ENCODE measurements at regions not wholly inside any gene's neighbourhood (a gene's known extent, or its start where the extent isn't known, plus 50 kb on each side); places are given as distances from the start of the nearest gene placed in this dataset.

- TF ChIP-seq CTCF (IDR thresholded peaks at IDR 0.05; ENCODE audit: borderline replicate concordance, insufficient read depth, low read depth, low read length), result no peak
- no peak overlapping the region for H3K4me3 ChIP-seq (ENCODE audit: low read depth, low read length)
These were observed 66.4 kb upstream of the RUNX3 start for GRCh38 chr1:24996456-24996855.

GRCh38 chr1:24995661-24996060 lies 65.6 kb upstream of the RUNX3 start:
- no peak for TF ChIP-seq CTCF (IDR thresholded peaks at IDR 0.05; ENCODE audit: borderline replicate concordance, insufficient read depth, low read depth, low read length)
- no peak overlapping the region for H3K4me3 ChIP-seq (ENCODE audit: low read depth, low read length)

- H3K4me3 ChIP-seq (ENCODE audit: low read depth, low read length), result no peak overlapping the region
- TF ChIP-seq CTCF (IDR thresholded peaks at IDR 0.05; ENCODE audit: borderline replicate concordance, insufficient read depth, low read depth, low read length), result no peak
These were observed 65.1 kb upstream of the RUNX3 start for GRCh38 chr1:24995140-24995539.

- no peak for TF ChIP-seq CTCF (IDR thresholded peaks at IDR 0.05; ENCODE audit: borderline replicate concordance, insufficient read depth, low read depth, low read length)
- no peak overlapping the region for H3K4me3 ChIP-seq (ENCODE audit: low read depth, low read length)
These were observed 64.0 kb upstream of the RUNX3 start for GRCh38 chr1:24993871-24994580.

GRCh38 chr1:24992761-24993211 lies 62.7 kb upstream of the RUNX3 start:
- no peak for TF ChIP-seq CTCF (IDR thresholded peaks at IDR 0.05; ENCODE audit: borderline replicate concordance, insufficient read depth, low read depth, low read length)
- no peak overlapping the region for H3K4me3 ChIP-seq (ENCODE audit: low read depth, low read length)

GRCh38 chr1:24992124-24992760 lies 62.2 kb upstream of the RUNX3 start:
- H3K4me3 ChIP-seq (ENCODE audit: low read depth, low read length), result no peak overlapping the region

More at GRCh38 chr1:24992124-24992760, 62.2 kb upstream of the RUNX3 start:
- no peak for TF ChIP-seq CTCF (IDR thresholded peaks at IDR 0.05; ENCODE audit: borderline replicate concordance, insufficient read depth, low read depth, low read length)

Data from GM12875 (cell line).